ENCODE measurements at regions not wholly inside any gene's neighbourhood (a gene's known extent, or its start where the extent isn't known, plus 50 kb on each side); places are given as distances from the start of the nearest gene placed in this dataset.

DNA sequence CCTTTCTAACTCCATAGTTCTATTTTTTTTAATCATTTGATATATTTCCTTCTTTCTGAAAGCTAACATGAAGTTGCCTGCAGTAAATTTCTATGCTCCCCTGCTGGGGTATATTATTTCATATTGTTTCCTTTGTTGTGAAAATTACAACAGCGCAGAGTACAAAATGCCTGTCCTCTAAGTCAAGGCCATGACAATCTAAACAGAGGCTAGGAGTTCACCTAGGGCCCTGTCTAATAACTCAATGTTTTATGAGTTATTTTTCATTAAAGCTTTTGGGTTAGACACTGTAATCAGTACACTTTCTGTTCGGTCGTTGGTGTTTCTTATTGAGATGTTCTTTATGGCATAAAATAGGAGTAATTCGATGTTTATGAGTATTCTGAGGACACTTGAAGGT lies 111.2 kb downstream of the OSR1 start:
- peaks cover 10% of the 10 kb centered on the region for H3K4me1 ChIP-seq (ENCODE audit: insufficient read depth)
- no peak for TF ChIP-seq POLR2A (IDR thresholded peaks at IDR 0.05)
- TF ChIP-seq, protein P1, sequence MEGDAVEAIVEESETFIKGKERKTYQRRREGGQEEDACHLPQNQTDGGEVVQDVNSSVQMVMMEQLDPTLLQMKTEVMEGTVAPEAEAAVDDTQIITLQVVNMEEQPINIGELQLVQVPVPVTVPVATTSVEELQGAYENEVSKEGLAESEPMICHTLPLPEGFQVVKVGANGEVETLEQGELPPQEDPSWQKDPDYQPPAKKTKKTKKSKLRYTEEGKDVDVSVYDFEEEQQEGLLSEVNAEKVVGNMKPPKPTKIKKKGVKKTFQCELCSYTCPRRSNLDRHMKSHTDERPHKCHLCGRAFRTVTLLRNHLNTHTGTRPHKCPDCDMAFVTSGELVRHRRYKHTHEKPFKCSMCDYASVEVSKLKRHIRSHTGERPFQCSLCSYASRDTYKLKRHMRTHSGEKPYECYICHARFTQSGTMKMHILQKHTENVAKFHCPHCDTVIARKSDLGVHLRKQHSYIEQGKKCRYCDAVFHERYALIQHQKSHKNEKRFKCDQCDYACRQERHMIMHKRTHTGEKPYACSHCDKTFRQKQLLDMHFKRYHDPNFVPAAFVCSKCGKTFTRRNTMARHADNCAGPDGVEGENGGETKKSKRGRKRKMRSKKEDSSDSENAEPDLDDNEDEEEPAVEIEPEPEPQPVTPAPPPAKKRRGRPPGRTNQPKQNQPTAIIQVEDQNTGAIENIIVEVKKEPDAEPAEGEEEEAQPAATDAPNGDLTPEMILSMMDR (IDR thresholded peaks at IDR 0.05), result no peak
- H3K4me3 ChIP-seq, result no peak overlapping the region
- H3K27me3 ChIP-seq, result no peaks in the 10 kb centered on the region
- WGBS, 3 donors, result 9 to 44% (median 23%) methylated on average over 4 of the region's 4 CpGs
- no peaks in the 10 kb centered on the region for H3K9me3 ChIP-seq
- DNase-seq, result no peak
- intact Hi-C loops (cut with DNase I), result no loop called here
- H3K36me3 ChIP-seq, result no peaks in the 10 kb centered on the region
- H3K27ac ChIP-seq, result no peak overlapping the region

DNA sequence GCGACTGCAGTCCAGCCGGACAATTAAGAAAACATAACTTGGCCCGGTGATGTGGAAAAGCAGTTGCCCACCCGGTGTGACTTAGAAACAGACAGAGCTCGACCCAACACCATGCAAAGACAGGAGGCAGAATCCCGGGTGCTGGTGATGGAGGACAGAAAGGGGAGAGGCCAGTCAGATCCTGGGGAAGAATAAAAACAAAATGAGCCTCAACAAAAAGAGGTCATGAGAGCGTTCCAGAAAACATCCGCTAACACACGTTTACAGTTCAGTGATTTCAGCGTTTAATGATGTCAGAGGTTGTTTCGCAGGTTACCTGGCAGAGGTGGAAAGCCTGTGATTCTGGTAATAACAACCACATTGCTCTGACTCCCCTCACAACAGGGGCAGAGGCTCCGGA lies 111.9 kb downstream of the OSR1 start:
- WGBS, 3 donors, result 42 to 77% (median 56%) methylated on average over 12 of the region's 12 CpGs
- H3K4me1 ChIP-seq (ENCODE audit: insufficient read depth), result peaks cover 8% of the 10 kb centered on the region
- DNase-seq, result no peak
- H3K27ac ChIP-seq, result no peak overlapping the region
- no peaks in the 10 kb centered on the region for H3K9me3 ChIP-seq
- H3K36me3 ChIP-seq, result no peaks in the 10 kb centered on the region
- no peak overlapping the region for H3K4me3 ChIP-seq
- intact Hi-C loops (cut with DNase I), result no loop called here
- TF ChIP-seq EP300 (IDR thresholded peaks at IDR 0.05), result no peak
- no peak for TF ChIP-seq POLR2A (IDR thresholded peaks at IDR 0.05)
- TF ChIP-seq, protein P1 (IDR thresholded peaks at IDR 0.05), result no peak
- H3K27me3 ChIP-seq, result no peaks in the 10 kb centered on the region

DNA sequence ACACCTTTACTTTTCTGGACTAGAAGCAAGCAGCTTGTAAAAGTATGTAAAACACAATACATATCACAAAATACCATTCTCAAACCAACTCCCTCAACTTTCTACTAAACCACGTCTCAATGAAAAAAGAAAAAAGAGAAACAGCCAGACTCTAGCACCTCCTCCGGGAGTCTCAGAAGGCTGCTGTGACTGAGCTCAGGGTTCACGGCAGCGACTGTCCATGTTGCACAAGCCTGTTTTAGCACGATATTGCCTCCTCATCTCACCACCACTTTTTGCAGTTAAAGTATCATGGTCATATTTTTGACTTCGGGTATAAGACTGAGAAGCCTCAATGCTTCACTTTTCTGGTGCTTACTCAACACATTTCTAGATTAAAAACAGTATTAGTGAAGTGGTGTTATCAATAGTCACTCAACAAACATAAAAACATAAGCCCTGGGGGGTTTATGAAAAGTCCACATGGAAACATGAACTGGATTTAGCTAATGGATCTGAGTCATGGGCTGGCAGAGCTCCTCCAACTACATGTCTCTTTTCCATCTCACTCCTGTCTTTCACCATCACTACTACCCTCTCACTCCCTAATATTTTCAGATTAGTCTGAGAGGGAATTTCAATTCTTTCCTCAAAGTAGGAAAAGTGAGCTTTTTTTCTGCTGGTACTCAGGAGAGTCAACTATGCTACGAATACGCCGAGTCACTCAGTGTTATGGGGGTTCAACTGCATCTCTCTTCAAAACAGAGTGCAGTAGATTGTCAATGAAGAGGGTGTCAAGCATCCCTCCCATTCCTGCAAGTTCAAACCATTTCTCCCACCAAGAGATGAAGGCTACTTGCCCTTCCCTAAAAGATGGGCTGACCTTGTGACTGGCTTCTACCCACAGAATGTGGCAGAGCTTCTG lies 113.7 kb downstream of the OSR1 start:
- 50 to 87% (median 55%) methylated on average over 9 of the region's 9 CpGs for WGBS, 3 donors
- Histone ChIP-seq H3K4me3 (no peak overlapping the region), H3K27ac (no peak overlapping the region), H3K36me3 (no peaks in the 10 kb centered on the region), H3K9me3 (no peaks in the 10 kb centered on the region), H3K4me1 (ENCODE audit: insufficient read depth) (peaks cover 3% of the 10 kb centered on the region), H3K27me3 (no peaks in the 10 kb centered on the region)
- no peak for DNase-seq
- intact Hi-C loops (cut with DNase I), result no loop called here
- no peak for TF ChIP-seq EP300 (IDR thresholded peaks at IDR 0.05)
- no peak for TF ChIP-seq POLR2A (IDR thresholded peaks at IDR 0.05)
- TF ChIP-seq, protein P1 (IDR thresholded peaks at IDR 0.05), result no peak

DNA sequence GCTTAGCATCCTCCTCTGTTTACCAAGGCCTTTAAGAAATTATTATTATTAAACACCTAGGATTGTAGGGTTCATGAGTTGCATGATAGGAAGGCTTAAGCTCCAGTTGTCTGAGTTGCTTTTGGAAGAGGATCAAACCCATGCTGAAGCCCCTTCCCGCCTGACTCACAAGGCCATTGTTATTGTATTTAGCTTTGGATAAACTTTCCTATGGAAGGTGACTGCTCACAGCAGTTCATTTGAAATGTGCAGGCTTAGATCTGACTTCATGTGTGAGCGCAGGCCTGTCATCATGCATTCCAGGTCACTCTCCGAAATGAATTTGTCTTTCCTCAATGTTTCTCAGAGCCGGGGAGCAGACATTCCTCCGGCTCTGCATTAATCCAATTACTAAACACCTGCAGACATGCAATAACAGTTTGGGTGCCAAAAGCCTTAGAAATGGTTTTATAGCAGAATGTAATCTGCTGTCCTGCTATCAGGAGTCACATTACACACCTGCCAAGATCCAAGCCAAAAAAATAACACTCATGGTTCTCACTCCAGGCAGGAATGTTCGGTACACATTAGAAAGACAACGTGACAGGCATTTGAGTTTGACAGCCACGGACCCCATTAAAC lies 119.9 kb downstream of the OSR1 start:
- Histone ChIP-seq H3K27ac (no peak overlapping the region), H3K4me3 (no peak overlapping the region), H3K27me3 (no peaks in the 10 kb centered on the region), H3K9me3 (no peaks in the 10 kb centered on the region), H3K36me3 (no peaks in the 10 kb centered on the region), H3K4me1 (ENCODE audit: insufficient read depth) (peaks cover 5% of the 10 kb centered on the region)
- intact Hi-C loops (cut with DNase I), result no loop called here
- TF ChIP-seq POLR2A (IDR thresholded peaks at IDR 0.05) (no peak), EP300 (IDR thresholded peaks at IDR 0.05) (no peak)
- TF ChIP-seq, protein P1 (IDR thresholded peaks at IDR 0.05), result no peak
- no peak for DNase-seq
- WGBS, 3 donors, result 92 to 97% (median 94%) methylated on average over 8 of the region's 8 CpGs

Measured in ovary (tissue), 7 donors.